ENCODE measurements at regions not wholly inside any gene's neighbourhood (a gene's known extent, or its start where the extent isn't known, plus 50 kb on each side); places are given as distances from the start of the nearest gene placed in this dataset.
A peak's percentile ranks its signal among the peaks of the same experiment; 100 is the strongest.

DNA sequence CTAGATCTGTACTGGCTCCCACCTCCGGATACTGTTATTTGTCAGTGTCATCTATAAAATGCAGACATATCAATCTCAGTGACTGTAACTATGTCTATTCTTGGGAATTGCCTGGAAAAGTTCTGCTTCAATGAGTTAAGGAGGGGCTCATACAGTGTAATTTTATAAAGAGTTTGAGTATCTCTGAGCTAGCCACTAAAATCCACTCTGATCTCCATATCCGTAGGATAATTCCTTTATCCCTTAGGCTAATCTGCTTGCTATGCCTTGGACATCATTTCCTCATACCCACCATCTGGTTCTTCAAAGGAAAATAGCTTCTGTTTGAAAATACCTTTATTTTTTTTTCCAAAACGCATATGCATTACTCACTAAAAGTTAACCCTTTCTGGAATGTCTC lies 863.2 kb downstream of the SUCLG1 start:
- no peaks in the 10 kb centered on the region for H3K79me2 ChIP-seq (ENCODE audit: insufficient read depth)
- H3K4me1 ChIP-seq (ENCODE audit: insufficient read depth): peaks cover 41% of the 10 kb centered on the region
- H4K20me1 ChIP-seq (ENCODE audit: insufficient read depth): no peaks in the 10 kb centered on the region
- H3K27ac ChIP-seq: peak overlapping the region; percentile 84
- TF ChIP-seq EZH2 (IDR thresholded peaks at IDR 0.05; ENCODE audit: insufficient read depth, poor library complexity, severe bottlenecking) (no peak), EZH2phosphoT487 (IDR thresholded peaks at IDR 0.05; ENCODE audit: insufficient read depth, low read depth) (no peak)
- H3K4me3 ChIP-seq: peak overlapping the region; percentile 13
- in situ Hi-C loops (cut with MboI): no loop called here
- H3F3A ChIP-seq (ENCODE audit: insufficient read depth): peaks cover 37% of the 10 kb centered on the region
- H3K9me3 ChIP-seq (ENCODE audit: low read depth): no peaks in the 10 kb centered on the region
- no peaks in the 10 kb centered on the region for H3K9me2 ChIP-seq (ENCODE audit: insufficient read depth)
- peak overlapping the region; percentile 48; the same call in 1 of the 2 replicates for H2AFZ ChIP-seq
- H3K9ac ChIP-seq: peak overlapping the region; percentile 39; the same call in 1 of the 2 replicates
- peak; percentile 19 for DNase-seq
- 1 to 3% methylated on average over 3 of the region's 3 CpGs for WGBS, 2 experiments (ENCODE audit: low coverage in 1 of 2, low lambda C conversion rate in 2 of 2, missing lambda C conversion rate in 2 of 2)
- H3K36me3 ChIP-seq (ENCODE audit: low read depth): no peaks in the 10 kb centered on the region
- H3K27me3 ChIP-seq (replicated peaks; ENCODE audit: insufficient read depth): no peaks in the 10 kb centered on the region
- H3K4me2 ChIP-seq (ENCODE audit: unreplicated experiment): peak overlapping the region; percentile 68

DNA sequence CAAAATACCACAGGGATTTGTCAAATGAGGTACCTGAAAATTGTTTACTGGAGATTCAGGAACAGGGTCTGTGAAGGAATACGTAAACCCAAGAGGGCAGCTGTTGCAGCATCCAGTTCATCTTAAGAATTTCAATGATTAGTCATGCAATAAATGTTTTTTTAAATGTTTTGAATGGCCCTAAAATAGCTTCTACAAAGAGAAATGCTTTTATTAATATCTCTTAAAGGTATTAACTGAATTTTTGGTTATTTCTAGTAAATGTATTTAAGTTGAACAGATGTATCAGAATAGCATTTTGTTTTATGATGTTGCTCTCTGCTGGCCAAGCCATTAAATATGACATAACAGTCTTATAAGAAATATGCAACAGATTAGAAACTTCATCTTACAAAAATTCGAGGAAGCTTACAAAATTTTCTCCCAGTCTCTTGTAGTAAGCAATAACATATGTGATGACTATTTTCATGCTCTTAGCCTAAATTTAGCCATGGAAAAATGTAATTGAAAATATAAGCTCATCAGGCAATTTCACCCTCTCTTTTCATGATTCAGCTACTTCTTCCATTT lies 863.9 kb downstream of the SUCLG1 start:
- H3K27ac ChIP-seq: peak overlapping the region; percentile 84
- peaks cover 37% of the 10 kb centered on the region for H3F3A ChIP-seq (ENCODE audit: insufficient read depth)
- no peaks in the 10 kb centered on the region for H3K36me3 ChIP-seq (ENCODE audit: low read depth)
- in situ Hi-C loops (cut with MboI): no loop called here
- TF ChIP-seq EZH2phosphoT487 (IDR thresholded peaks at IDR 0.05; ENCODE audit: insufficient read depth, low read depth) (no peak), EZH2 (IDR thresholded peaks at IDR 0.05; ENCODE audit: insufficient read depth, poor library complexity, severe bottlenecking) (no peak)
- H3K79me2 ChIP-seq (ENCODE audit: insufficient read depth): no peaks in the 10 kb centered on the region
- H2AFZ ChIP-seq: peak overlapping the region; percentile 48; the same call in 1 of the 2 replicates
- peak overlapping the region; percentile 13; the same call in 1 of the 2 replicates for H3K4me3 ChIP-seq
- 3 to 6% methylated on average over 2 of the region's 2 CpGs for WGBS, 2 experiments (ENCODE audit: low coverage in 1 of 2, low lambda C conversion rate in 2 of 2, missing lambda C conversion rate in 2 of 2)
- H3K27me3 ChIP-seq (replicated peaks; ENCODE audit: insufficient read depth): no peaks in the 10 kb centered on the region
- peak; percentile 77 for DNase-seq
- H3K4me2 ChIP-seq (ENCODE audit: unreplicated experiment): peak overlapping the region; percentile 68
- H3K9ac ChIP-seq: peak overlapping the region; percentile 39
- H3K4me1 ChIP-seq (ENCODE audit: insufficient read depth): peaks cover 41% of the 10 kb centered on the region
- no peaks in the 10 kb centered on the region for H3K9me3 ChIP-seq (ENCODE audit: low read depth)
- H4K20me1 ChIP-seq (ENCODE audit: insufficient read depth): no peaks in the 10 kb centered on the region
- no peaks in the 10 kb centered on the region for H3K9me2 ChIP-seq (ENCODE audit: insufficient read depth)

DNA sequence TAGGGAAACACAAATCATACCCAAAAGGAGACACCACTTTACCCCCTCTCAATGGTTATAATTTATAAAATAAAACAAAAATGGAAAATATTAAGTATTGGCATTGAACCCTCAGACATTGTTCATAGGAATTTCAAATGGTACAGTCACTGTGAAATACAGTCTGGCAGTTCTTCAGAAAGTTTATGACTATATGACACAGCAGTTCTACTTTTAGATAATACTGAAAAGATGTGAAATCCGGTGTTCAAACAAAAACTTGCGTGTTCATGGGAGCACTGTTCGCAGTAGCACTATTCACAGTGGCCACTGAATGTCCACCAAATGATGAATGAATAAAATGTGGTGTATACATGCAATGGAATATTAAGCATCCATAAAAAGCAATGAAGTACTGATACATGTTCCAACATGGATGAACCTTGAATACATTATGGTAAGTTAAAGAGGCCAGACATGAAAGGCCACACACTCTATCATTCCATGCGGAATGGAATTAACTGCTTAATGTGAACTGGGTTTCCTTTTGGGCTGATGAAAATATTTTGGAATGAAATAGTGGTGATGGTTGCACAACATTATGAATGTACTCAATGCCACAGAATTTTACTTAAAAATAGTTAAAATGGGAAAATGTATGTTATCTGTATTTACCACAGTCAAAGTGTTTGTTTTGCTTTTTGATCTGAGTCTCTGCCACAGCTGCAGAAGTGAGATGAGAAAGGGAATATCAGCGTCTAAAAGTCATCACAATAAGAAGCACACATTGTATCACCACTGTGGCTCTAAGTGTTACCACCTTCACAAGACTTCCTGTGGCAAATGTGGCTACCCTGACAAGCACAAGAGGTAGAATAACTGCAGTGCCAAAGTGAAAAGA lies 864.6 kb downstream of the SUCLG1 start:
- 2 to 3% methylated on average over 5 of the region's 5 CpGs for WGBS, 2 experiments (ENCODE audit: low coverage in 1 of 2, low lambda C conversion rate in 2 of 2, missing lambda C conversion rate in 2 of 2)
- in situ Hi-C loops (cut with MboI): no loop called here
- Histone ChIP-seq H3K79me2 (ENCODE audit: insufficient read depth) (no peaks in the 10 kb centered on the region), H2AFZ (no peak overlapping the region), H3K4me2 (ENCODE audit: unreplicated experiment) (peak overlapping the region; percentile 68), H3K36me3 (ENCODE audit: low read depth) (no peaks in the 10 kb centered on the region), H3K4me3 (peak overlapping the region; percentile 11; the same call in 1 of the 2 replicates), H3K27ac (peak overlapping the region; percentile 84), H3K9me2 (ENCODE audit: insufficient read depth) (no peaks in the 10 kb centered on the region), H3K27me3 (replicated peaks; ENCODE audit: insufficient read depth) (no peaks in the 10 kb centered on the region), H3K4me1 (ENCODE audit: insufficient read depth) (peaks cover 41% of the 10 kb centered on the region), H3F3A (ENCODE audit: insufficient read depth) (peaks cover 37% of the 10 kb centered on the region), H3K9me3 (ENCODE audit: low read depth) (no peaks in the 10 kb centered on the region), H4K20me1 (ENCODE audit: insufficient read depth) (no peaks in the 10 kb centered on the region), H3K9ac (peak overlapping the region; percentile 39)
- peak; percentile 78 for DNase-seq
- TF ChIP-seq EZH2 (IDR thresholded peaks at IDR 0.05; ENCODE audit: insufficient read depth, poor library complexity, severe bottlenecking) (no peak), EZH2phosphoT487 (IDR thresholded peaks at IDR 0.05; ENCODE audit: insufficient read depth, low read depth) (no peak)

- H3K27ac ChIP-seq: no peak overlapping the region
- in situ Hi-C loops (cut with MboI): no loop called here
- H3K4me2 ChIP-seq (ENCODE audit: unreplicated experiment): no peak overlapping the region
- WGBS, 2 experiments (ENCODE audit: low coverage in 1 of 2, low lambda C conversion rate in 2 of 2, missing lambda C conversion rate in 2 of 2): 45 to 57% methylated on average over 4 of the region's 4 CpGs
- H3K4me1 ChIP-seq (ENCODE audit: insufficient read depth): peaks cover 20% of the 10 kb centered on the region
- H3K79me2 ChIP-seq (ENCODE audit: insufficient read depth): no peaks in the 10 kb centered on the region
- no peak for DNase-seq
- no peak overlapping the region for H3K4me3 ChIP-seq
- no peaks in the 10 kb centered on the region for H3K36me3 ChIP-seq (ENCODE audit: low read depth)
- TF ChIP-seq EZH2phosphoT487 (IDR thresholded peaks at IDR 0.05; ENCODE audit: insufficient read depth, low read depth): no peak
- no peak for TF ChIP-seq EZH2 (IDR thresholded peaks at IDR 0.05; ENCODE audit: insufficient read depth, poor library complexity, severe bottlenecking)
- H4K20me1 ChIP-seq (ENCODE audit: insufficient read depth): no peaks in the 10 kb centered on the region
- no peaks in the 10 kb centered on the region; the same call in 1 of the 2 replicates for H3K9me2 ChIP-seq (ENCODE audit: insufficient read depth)
- H3K27me3 ChIP-seq (replicated peaks; ENCODE audit: insufficient read depth): no peaks in the 10 kb centered on the region
- H3K9me3 ChIP-seq (ENCODE audit: low read depth): no peaks in the 10 kb centered on the region
- no peak overlapping the region for H2AFZ ChIP-seq
- H3K9ac ChIP-seq: no peak overlapping the region
- peaks cover 14% of the 10 kb centered on the region for H3F3A ChIP-seq (ENCODE audit: insufficient read depth)
Measured at GRCh38 chr2:83587309-83587708, 871.8 kb downstream of the SUCLG1 start.

Measured in GM23248 (cell line).